Neural cell (in vitro differentiated cells): ENCODE measurements at regions not wholly inside any gene's neighbourhood (a gene's known extent, or its start where the extent isn't known, plus 50 kb on each side); places are given as distances from the start of the nearest gene placed in this dataset.

Source experiments
- H2AFZ ChIP-seq: fragments of 200-600, 300-800 bp; sonication (generic), shearing (Covaris generic); 2 replicates; pipeline ENCODE4 v1.6.0; 2014; ENCODE audit warnings: low read depth, mild to moderate bottlenecking, antibody characterized with exemption, low read length, moderate library complexity
- H3F3A ChIP-seq: fragments of 200-600 bp; shearing (Covaris generic); 2 replicates; pipeline ENCODE4 v1.6.1; 2016; ENCODE audit warnings: mild to moderate bottlenecking, moderate library complexity, mixed read lengths, antibody characterized with exemption, low read length; ENCODE audit not compliant: insufficient read depth, poor library complexity, severe bottlenecking
- H3K27ac ChIP-seq: fragments of 200-600, 300-800 bp; sonication (generic), shearing (Covaris generic); 2 replicates; pipeline ENCODE4 v1.5.1; 2014; ENCODE audit warnings: mild to moderate bottlenecking, low read length, moderate library complexity
- H3K27me3 ChIP-seq: fragments of 300-800, 200-600 bp; sonication (generic), shearing (Covaris generic); 2 replicates; pipeline ENCODE4 v1.6.0; 2014; ENCODE audit warnings: mild to moderate bottlenecking, low read depth, low read length, moderate library complexity; ENCODE audit not compliant: insufficient read depth
- H3K36me3 ChIP-seq: fragments of 300-800, 200-600 bp; sonication (generic), shearing (Covaris generic); 2 replicates; pipeline ENCODE4 v1.5.1; 2014; ENCODE audit warnings: mild to moderate bottlenecking, antibody characterized with exemption, low read length, moderate library complexity; ENCODE audit not compliant: insufficient read depth
- H3K4me2 ChIP-seq: fragments of 300-800, 200-600 bp; sonication (generic), shearing (Covaris generic); 2 replicates; pipeline ENCODE4 v1.6.0; 2014; ENCODE audit warnings: mild to moderate bottlenecking, low read length
- H3K4me3 ChIP-seq: fragments of 300-800, 200-600 bp; sonication (generic), shearing (Covaris generic); 2 replicates; pipeline ENCODE4 v1.5.1; 2014; ENCODE audit warnings: mild to moderate bottlenecking, low read length, moderate library complexity
- H3K79me2 ChIP-seq: fragments of 200-600 bp; shearing (Covaris generic); replicated peaks from 2 replicates; pipeline ENCODE4 v1.6.0; 2014; ENCODE audit warnings: mild to moderate bottlenecking, low read length, moderate library complexity; ENCODE audit not compliant: insufficient read depth
- H3K9ac ChIP-seq: fragments of 300-800, 200-600 bp; sonication (generic), shearing (Covaris generic); 2 replicates; pipeline ENCODE4 v1.6.1; 2016; ENCODE audit warnings: mild to moderate bottlenecking, low read length, mixed read lengths
- H3K9me2 ChIP-seq: fragments of 200-600 bp; shearing (Covaris generic); 2 replicates; pipeline ENCODE4 v1.6.1; 2016; ENCODE audit warnings: mild to moderate bottlenecking, low read length, mixed read lengths; ENCODE audit not compliant: insufficient read depth
- H3K9me3 ChIP-seq: fragments of 200-600, 300-800 bp; sonication (generic), shearing (Covaris generic); 2 replicates; pipeline ENCODE4 v1.6.1; 2016; ENCODE audit warnings: mild to moderate bottlenecking, mixed run types, low read length, moderate library complexity, mixed read lengths
- H4K20me1 ChIP-seq: fragments of 200-600 bp; shearing (Covaris generic); 2 replicates; pipeline ENCODE4 v1.6.1; 2016; ENCODE audit warnings: mild to moderate bottlenecking, mixed run types; ENCODE audit not compliant: insufficient read depth
- CTCF ChIP-seq: fragments of 450-650 bp; IDR thresholded peaks from 2 replicates; pipeline ENCODE4 v1.5.1; 2014; ENCODE audit warnings: antibody characterized with exemption, mild to moderate bottlenecking, moderate library complexity; ENCODE audit not compliant: poor library complexity, severe bottlenecking
- EP300 ChIP-seq: fragments of 450-650 bp; conservative IDR thresholded peaks from 2 replicates; pipeline ENCODE4 v1.6.1; 2014; ENCODE audit warnings: antibody characterized with exemption, mild to moderate bottlenecking, moderate library complexity; ENCODE audit not compliant: poor library complexity, severe bottlenecking
- EZH2 ChIP-seq: fragments of 200-600, 300-800 bp; shearing (Covaris generic), sonication (generic); IDR thresholded peaks from 2 replicates; pipeline ENCODE4 v1.6.1; 2014; ENCODE audit warnings: antibody characterized with exemption, low read length, borderline replicate concordance, mild to moderate bottlenecking; ENCODE audit not compliant: insufficient read depth, poor library complexity, severe bottlenecking
- MXI1 ChIP-seq: fragments of 450-650 bp; conservative IDR thresholded peaks from 2 replicates; pipeline ENCODE4 v1.6.1; 2014; ENCODE audit warnings: antibody characterized with exemption, mild to moderate bottlenecking; ENCODE audit not compliant: poor library complexity, severe bottlenecking
- POLR2AphosphoS5 ChIP-seq: IDR thresholded peaks from 2 replicates; pipeline ENCODE4 v1.6.1; 2012
- RAD21 ChIP-seq: fragments of 450-650 bp; conservative IDR thresholded peaks from 2 replicates; pipeline ENCODE4 v1.6.1; 2014; ENCODE audit warnings: antibody characterized with exemption, mild to moderate bottlenecking, moderate library complexity
- REST ChIP-seq: IDR thresholded peaks from 2 replicates; pipeline ENCODE4 v1.6.1; 2012; ENCODE audit warnings: borderline replicate concordance
- SMC3 ChIP-seq: fragments of 450-650 bp; conservative IDR thresholded peaks from 2 replicates; pipeline ENCODE4 v1.6.1; 2014; ENCODE audit warnings: antibody characterized with exemption, mild to moderate bottlenecking, moderate library complexity; ENCODE audit not compliant: poor library complexity
- TAF1 ChIP-seq: IDR thresholded peaks from 2 replicates; pipeline ENCODE4 v1.6.1; 2012; ENCODE audit warnings: low read depth

GRCh38 chr2:61737841-61738240 is 116.0 kb downstream of the FAM161A start:
- no peak overlapping the region for H3K27ac ChIP-seq
- TF ChIP-seq MXI1 (no peak), POLR2AphosphoS5 (no peak), EZH2 (no peak), RAD21 (no peak), SMC3 (no peak), TAF1 (no peak), REST (no peak), CTCF (no peak), EP300 (no peak)
- no peaks in the 10 kb centered on the region for H3F3A ChIP-seq
- H4K20me1 ChIP-seq = no peaks in the 10 kb centered on the region
- H3K79me2 ChIP-seq = no peaks in the 10 kb centered on the region
- H3K9me3 ChIP-seq = no peaks in the 10 kb centered on the region
- no peak overlapping the region for H3K4me3 ChIP-seq
- no peaks in the 10 kb centered on the region for H3K9me2 ChIP-seq
- H3K9ac ChIP-seq = no peak overlapping the region
- H2AFZ ChIP-seq = no peak overlapping the region
- H3K4me2 ChIP-seq = no peak overlapping the region
- H3K36me3 ChIP-seq = no peaks in the 10 kb centered on the region
- no peaks in the 10 kb centered on the region for H3K27me3 ChIP-seq

- H3K4me3 ChIP-seq = no peak overlapping the region
- no peak overlapping the region for H3K9ac ChIP-seq
- no peaks in the 10 kb centered on the region for H3K36me3 ChIP-seq
- TF ChIP-seq CTCF (no peak), REST (no peak), POLR2AphosphoS5 (no peak), MXI1 (no peak), SMC3 (no peak)
- no peak overlapping the region for H2AFZ ChIP-seq
- no peak overlapping the region for H3K27ac ChIP-seq
- no peaks in the 10 kb centered on the region for H3F3A ChIP-seq
- H3K79me2 ChIP-seq = no peaks in the 10 kb centered on the region
- H3K9me3 ChIP-seq = no peaks in the 10 kb centered on the region
- no peaks in the 10 kb centered on the region for H3K27me3 ChIP-seq
- no peaks in the 10 kb centered on the region for H4K20me1 ChIP-seq
- no peaks in the 10 kb centered on the region for H3K9me2 ChIP-seq
- no peak overlapping the region for H3K4me2 ChIP-seq
Observed at GRCh38 chr2:61736953-61737352, 116.9 kb downstream of the FAM161A start.
